PC-9 (cell line): ENCODE measurements at regions not wholly inside any gene's neighbourhood (a gene's known extent, or its start where the extent isn't known, plus 50 kb on each side); places are given as distances from the start of the nearest gene placed in this dataset.

ENCODE experiments used
- BruUV-seq: library from RNA; stranded (reverse); fragments of 400-500 nt; replicated peaks from 2 replicates; lab custom pipeline; 2021; lab: Mats Ljungman, UMichigan
- CTCF ChIA-PET: fragments of 300-600 bp; sonication (Branson Sonifier 250); formaldehyde crosslinking; loops from one replicate; lab custom pipeline; 2022; ENCODE audit warnings: antibody characterized with exemption; lab: Charles Lee
- POLR2A ChIA-PET: fragments of 300-600 bp; sonication (Branson Sonifier 250); formaldehyde crosslinking; loops from one replicate; lab custom pipeline; 2022; ENCODE audit warnings: antibody characterized with exemption; ENCODE audit not compliant: unreplicated experiment; lab: Charles Lee
- DNase-seq, 2 experiments: peaks; one replicate each; pipeline versions ENCODE4 v3.0.0 to v3.0.0-alpha.2; 2015 to 2022; ENCODE audit warnings: mixed read lengths in 1 of 2
- H2AFZ ChIP-seq: fragments of 200-600 bp; sonication (generic); 2 replicates; pipeline ENCODE4 v1.8.1; 2017; ENCODE audit warnings: antibody characterized with exemption
- H3F3A ChIP-seq: fragments of 200-600 bp; sonication (generic); 2 replicates; pipeline ENCODE4 v1.8.1; 2017; ENCODE audit warnings: antibody characterized with exemption, mild to moderate bottlenecking, low read depth; ENCODE audit not compliant: insufficient read depth
- H3K27ac ChIP-seq: fragments of 200-600 bp; sonication (generic); 2 replicates; pipeline ENCODE4 v1.6.1; 2016; ENCODE audit warnings: mixed run types
- H3K27me3 ChIP-seq: fragments of 200-600 bp; sonication (generic); 2 replicates; pipeline ENCODE4 v1.6.1; 2016; ENCODE audit warnings: low read depth, mixed run types; ENCODE audit not compliant: insufficient read depth
- H3K36me3 ChIP-seq: fragments of 200-600 bp; sonication (generic); 2 replicates; pipeline ENCODE4 v1.6.1; 2016; ENCODE audit warnings: low read depth, mixed run types
- H3K4me1 ChIP-seq: fragments of 200-600 bp; sonication (generic); replicated peaks from 2 replicates; pipeline ENCODE4 v1.6.1; 2016; ENCODE audit warnings: mixed run types; ENCODE audit not compliant: insufficient read depth
- H3K4me2 ChIP-seq: fragments of 200-600 bp; sonication (generic); 2 replicates; pipeline ENCODE4 v1.6.1; 2017; ENCODE audit warnings: mixed run types
- H3K4me3 ChIP-seq: fragments of 200-600 bp; sonication (generic); 2 replicates; pipeline ENCODE4 v1.6.1; 2016; ENCODE audit warnings: mixed run types
- H3K79me2 ChIP-seq: fragments of 200-600 bp; sonication (generic); 2 replicates; pipeline ENCODE4 v1.6.1; 2017; ENCODE audit warnings: low read depth, mixed run types
- H3K9me2 ChIP-seq: fragments of 200-600 bp; sonication (generic); 2 replicates; pipeline ENCODE4 v1.8.1; 2017; ENCODE audit warnings: mild to moderate bottlenecking; ENCODE audit not compliant: insufficient read depth
- H3K9me3 ChIP-seq: fragments of 200-600 bp; sonication (generic); 2 replicates; pipeline ENCODE4 v1.8.1; 2016; ENCODE audit warnings: low read depth; ENCODE audit not compliant: insufficient read depth
- H4K20me1 ChIP-seq: fragments of 200-600 bp; sonication (generic); 2 replicates; pipeline ENCODE4 v1.8.1; 2017; ENCODE audit not compliant: insufficient read depth
- EZH2 ChIP-seq: fragments of 200-600 bp; sonication (generic); IDR thresholded peaks from 2 replicates; pipeline ENCODE4 v1.8.0; 2017; ENCODE audit warnings: antibody characterized with exemption, low read depth
- intact Hi-C: fragments of 100-400 bp; cut with micrococcal nuclease; formaldehyde crosslinking; loops from one replicate; pipeline ENCODE4 v1.10.0; 2022; ENCODE audit not compliant: unreplicated experiment
- TF ChIP-seq, protein P1 (sequence below): fragments of 200-600 bp; sonication (generic); conservative IDR thresholded peaks from 2 replicates; pipeline ENCODE4 v1.6.1; 2017; ENCODE audit warnings: mixed run types, antibody characterized with exemption, mild to moderate bottlenecking, moderate library complexity

DNA sequence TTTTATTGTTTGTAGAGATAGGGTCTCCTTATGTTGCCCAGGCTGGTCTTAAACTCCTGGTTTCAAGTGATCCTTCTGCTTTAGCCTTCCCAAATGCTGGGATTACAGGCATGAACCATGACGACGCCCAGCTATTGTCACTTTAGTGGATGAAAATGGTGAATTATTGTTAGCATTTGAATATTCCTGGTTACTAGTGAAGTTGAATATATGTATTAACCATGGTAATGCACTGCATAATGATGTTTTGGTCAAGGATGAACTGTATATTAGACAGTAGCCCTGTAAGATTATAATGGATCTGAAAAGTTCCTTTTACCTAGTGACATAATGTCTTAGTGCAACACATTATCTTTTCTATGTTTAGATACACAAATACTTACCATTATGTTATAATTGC, 50.4 kb upstream of the KCNAB1 start:
- intact Hi-C loops, result no loop called here
- H4K20me1 ChIP-seq, result no peaks in the 10 kb centered on the region
- ChIA-PET POLR2A (no interaction called here), CTCF (no interaction called here)
- H3K27ac ChIP-seq, result no peak overlapping the region
- TF ChIP-seq, protein P1, sequence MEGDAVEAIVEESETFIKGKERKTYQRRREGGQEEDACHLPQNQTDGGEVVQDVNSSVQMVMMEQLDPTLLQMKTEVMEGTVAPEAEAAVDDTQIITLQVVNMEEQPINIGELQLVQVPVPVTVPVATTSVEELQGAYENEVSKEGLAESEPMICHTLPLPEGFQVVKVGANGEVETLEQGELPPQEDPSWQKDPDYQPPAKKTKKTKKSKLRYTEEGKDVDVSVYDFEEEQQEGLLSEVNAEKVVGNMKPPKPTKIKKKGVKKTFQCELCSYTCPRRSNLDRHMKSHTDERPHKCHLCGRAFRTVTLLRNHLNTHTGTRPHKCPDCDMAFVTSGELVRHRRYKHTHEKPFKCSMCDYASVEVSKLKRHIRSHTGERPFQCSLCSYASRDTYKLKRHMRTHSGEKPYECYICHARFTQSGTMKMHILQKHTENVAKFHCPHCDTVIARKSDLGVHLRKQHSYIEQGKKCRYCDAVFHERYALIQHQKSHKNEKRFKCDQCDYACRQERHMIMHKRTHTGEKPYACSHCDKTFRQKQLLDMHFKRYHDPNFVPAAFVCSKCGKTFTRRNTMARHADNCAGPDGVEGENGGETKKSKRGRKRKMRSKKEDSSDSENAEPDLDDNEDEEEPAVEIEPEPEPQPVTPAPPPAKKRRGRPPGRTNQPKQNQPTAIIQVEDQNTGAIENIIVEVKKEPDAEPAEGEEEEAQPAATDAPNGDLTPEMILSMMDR, result no peak
- TF ChIP-seq EZH2, result no peak
- no peaks in the 10 kb centered on the region for H3K27me3 ChIP-seq
- H3K36me3 ChIP-seq, result no peaks in the 10 kb centered on the region
- BruUV-seq, result no TSS peak
- no peak overlapping the region for H3K4me3 ChIP-seq
- DNase-seq, result no peak
- no peaks in the 10 kb centered on the region for H3K9me2 ChIP-seq
- H3K4me2 ChIP-seq, result no peak overlapping the region
- H2AFZ ChIP-seq, result no peak overlapping the region
- no peaks in the 10 kb centered on the region for H3F3A ChIP-seq
- H3K9me3 ChIP-seq, result no peaks in the 10 kb centered on the region
- no peaks in the 10 kb centered on the region for H3K79me2 ChIP-seq
- no peaks in the 10 kb centered on the region for H3K4me1 ChIP-seq
